HCT116 (cell line): ENCODE measurements at regions not wholly inside any gene's neighbourhood (a gene's known extent, or its start where the extent isn't known, plus 50 kb on each side); places are given as distances from the start of the nearest gene placed in this dataset.

Source experiments
- ATAC-seq: fragments of 200-7000 bp; cut with Tn5 transposase; 2 replicates; pipeline ENCODE4 v1.9.1; 2020; ENCODE audit warnings: mild to moderate bottlenecking, moderate library complexity
- BruUV-seq: library from RNA; stranded (reverse); fragments of 400-500 nt; replicated peaks from 2 replicates; lab custom pipeline; 2021; lab: Mats Ljungman, UMichigan
- CTCF ChIA-PET: fragments of 300-600 bp; sonication (Branson Sonifier 250); formaldehyde crosslinking; loops from one replicate; lab custom pipeline; 2021; ENCODE audit warnings: antibody characterized with exemption; lab: Charles Lee
- POLR2A ChIA-PET: fragments of 300-600, 350-600 bp; sonication (Branson Sonifier 250); formaldehyde crosslinking; loops from one replicate; lab custom pipeline; 2021; ENCODE audit warnings: antibody characterized with exemption; lab: Charles Lee
- RAD21 ChIA-PET, 2 experiments: fragments of 300-600 bp; sonication (Branson Sonifier 250); formaldehyde crosslinking; loops; one replicate each; lab custom pipeline; 2023; ENCODE audit warnings: low total read pairs in 2 of 2; ENCODE audit not compliant: uncharacterized antibody in 2 of 2, unreplicated experiment in 2 of 2, low non-redundant PET in 1 of 2; lab: Charles Lee
- DNase-seq: peaks from one replicate; pipeline ENCODE4 v3.0.0-alpha.2; 2010; ENCODE audit warnings: low read depth, low spot score
- H2AFZ ChIP-seq: fragments of 200-600 bp; shearing (Covaris generic), sonication (generic); 2 replicates; pipeline ENCODE4 v1.6.1; 2017; ENCODE audit warnings: low read depth, mixed run types, mixed read lengths, antibody characterized with exemption, low read length; ENCODE audit not compliant: poor library complexity, severe bottlenecking
- H3K27ac ChIP-seq: 2 replicates; pipeline ENCODE4 v1.5.1; 2012; ENCODE audit warnings: low read depth, low read length
- H3K27me3 ChIP-seq: fragments of 200-600 bp; sonication (generic); 2 replicates; pipeline ENCODE4 v1.6.1; 2016; ENCODE audit warnings: mixed run types, low read length, mixed read lengths; ENCODE audit not compliant: insufficient read depth
- H3K36me3 ChIP-seq, 2 experiments: fragments of 200-500 bp in 1 of 2; fragments of 200-600 bp in 1 of 2; sonication (Bioruptor generic) in 1 of 2; sonication (generic) in 1 of 2; 2 replicates each; pipeline versions ENCODE4 v1.5.1 to v1.6.1; 2014 to 2016; ENCODE audit warnings: low read length in 2 of 2, inconsistent platforms in 1 of 2, mixed read lengths in 1 of 2, mixed run types in 1 of 2; ENCODE audit not compliant: insufficient read depth in 2 of 2, control insufficient read depth in 1 of 2
- H3K4me1 ChIP-seq, 2 experiments: fragments of 200-600 bp in 1 of 2; sonication (generic) in 1 of 2; 2 replicates each; pipeline versions ENCODE4 v1.5.1 to v1.6.1; 2012 to 2017; ENCODE audit warnings: low read length in 2 of 2, inconsistent platforms in 1 of 2, mild to moderate bottlenecking in 1 of 2, mixed read lengths in 1 of 2, mixed run types in 1 of 2, moderate library complexity in 1 of 2; ENCODE audit not compliant: insufficient read depth in 2 of 2, control insufficient read depth in 1 of 2
- H3K4me2 ChIP-seq: fragments of 200-600 bp; sonication (generic); 2 replicates; pipeline ENCODE4 v1.6.1; 2017; ENCODE audit warnings: mixed run types, low read length, mixed read lengths
- H3K4me3 ChIP-seq, 2 experiments: fragments of 200-600 bp in 1 of 2; sonication (generic) in 1 of 2; replicated peaks in 1 of 2; 2 replicates each; pipeline ENCODE4 v1.5.1; 2011 to 2016; ENCODE audit warnings: low read length in 2 of 2, control low read depth in 1 of 2, low read depth in 1 of 2, mild to moderate bottlenecking in 1 of 2, mixed read lengths in 1 of 2, mixed run types in 1 of 2
- H3K79me2 ChIP-seq: fragments of 200-600 bp; sonication (generic); 2 replicates; pipeline ENCODE4 v1.6.1; 2017; ENCODE audit warnings: mild to moderate bottlenecking, mixed run types, low read length, moderate library complexity, mixed read lengths; ENCODE audit not compliant: insufficient read depth
- H3K9ac ChIP-seq: fragments of 200-600 bp; sonication (generic); 2 replicates; pipeline ENCODE4 v1.6.1; 2016; ENCODE audit warnings: low read length, mixed read lengths
- H3K9me2 ChIP-seq: fragments of 200-600 bp; sonication (generic), shearing (Covaris generic); 2 replicates; pipeline ENCODE4 v1.6.1; 2017; ENCODE audit warnings: mixed run types, mild to moderate bottlenecking, moderate library complexity; ENCODE audit not compliant: insufficient read depth
- H3K9me3 ChIP-seq, 2 experiments: fragments of 200-500 bp in 1 of 2; fragments of 200-600 bp in 1 of 2; sonication (Bioruptor generic) in 1 of 2; sonication (generic) in 1 of 2; 2 replicates each; pipeline ENCODE4 v1.6.1; 2014 to 2017; ENCODE audit warnings: low read length in 2 of 2, mixed read lengths in 2 of 2, inconsistent platforms in 1 of 2, low read depth in 1 of 2, mild to moderate bottlenecking in 1 of 2, mixed run types in 1 of 2, moderate library complexity in 1 of 2; ENCODE audit not compliant: control insufficient read depth in 1 of 2, insufficient read depth in 1 of 2
- H4K20me1 ChIP-seq: fragments of 200-600 bp; sonication (generic), shearing (Covaris generic); 2 replicates; pipeline ENCODE4 v1.6.1; 2017; ENCODE audit warnings: mixed run types, mild to moderate bottlenecking, moderate library complexity; ENCODE audit not compliant: insufficient read depth
- CBX3 ChIP-seq: IDR thresholded peaks from 2 replicates; pipeline ENCODE4 v1.6.1; 2012; ENCODE audit warnings: low read depth
- CEBPB ChIP-seq: IDR thresholded peaks from 2 replicates; pipeline ENCODE4 v1.6.1; 2012; ENCODE audit warnings: low read depth
- EGR1 ChIP-seq: IDR thresholded peaks from 2 replicates; pipeline ENCODE4 v1.6.1; 2012; ENCODE audit warnings: low read depth
- ELF1 ChIP-seq: IDR thresholded peaks from 2 replicates; pipeline ENCODE4 v1.6.1; 2012; ENCODE audit warnings: low read depth, borderline replicate concordance
- EZH2 ChIP-seq: fragments of 200-600 bp; sonication (generic); IDR thresholded peaks from 2 replicates; pipeline ENCODE4 v1.6.1; 2017; ENCODE audit warnings: antibody characterized with exemption, mixed run types
- POLR2A ChIP-seq: IDR thresholded peaks from 2 replicates; pipeline ENCODE4 v1.7.0; 2011; ENCODE audit warnings: borderline replicate concordance; ENCODE audit not compliant: insufficient read depth, insufficient read length; ENCODE audit errors: extremely low read depth
- POLR2AphosphoS5 ChIP-seq: IDR thresholded peaks from 2 replicates; pipeline ENCODE4 v1.6.1; 2011; ENCODE audit warnings: mild to moderate bottlenecking, low read depth, low read length, moderate library complexity
- SRF ChIP-seq: IDR thresholded peaks from 2 replicates; pipeline ENCODE4 v1.6.1; 2012; ENCODE audit warnings: low read depth
- TCF7L2 ChIP-seq: IDR thresholded peaks from 2 replicates; pipeline ENCODE4 v1.7.0; 2011; ENCODE audit warnings: borderline replicate concordance, inconsistent platforms; ENCODE audit not compliant: insufficient read depth, insufficient read length; ENCODE audit errors: extremely low read depth
- YY1 ChIP-seq: IDR thresholded peaks from 2 replicates; pipeline ENCODE4 v1.6.1; 2011; ENCODE audit warnings: low read length, low read depth, moderate library complexity, mild to moderate bottlenecking; ENCODE audit not compliant: insufficient replicate concordance; ENCODE audit errors: extremely low read depth
- ZFX ChIP-seq: fragments of 450-650 bp; IDR thresholded peaks from 2 replicates; pipeline ENCODE4 v1.6.1; 2017
- intact Hi-C: fragments of 100-400 bp; cut with micrococcal nuclease; formaldehyde crosslinking; loops from 2 replicates; pipeline ENCODE4 v1.10.0; 2022
- TF ChIP-seq, protein P1 (sequence below): IDR thresholded peaks from 2 replicates; pipeline ENCODE4 v1.6.1; 2012

DNA sequence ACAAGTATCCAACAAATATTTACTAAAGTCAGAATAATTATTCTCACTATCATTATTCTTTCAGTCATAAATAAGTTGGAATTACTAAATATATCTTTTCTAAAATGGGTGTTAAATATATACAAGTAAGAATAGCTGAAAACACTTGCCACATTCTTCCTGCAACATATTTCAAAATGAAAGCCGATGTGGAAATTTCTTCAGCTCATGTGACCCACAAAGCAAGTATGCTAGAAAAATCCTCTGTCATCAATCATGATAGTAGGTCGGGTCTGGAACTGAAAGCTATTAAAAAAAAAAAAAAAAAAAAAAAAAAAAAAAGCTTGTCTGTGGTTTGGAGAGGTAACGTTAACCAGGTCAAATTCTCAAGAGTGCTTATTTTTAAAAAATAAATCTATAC is 344.7 kb downstream of the NEBL start:
- no TSS peak for BruUV-seq
- H3K27ac ChIP-seq, result no peak overlapping the region

DNA sequence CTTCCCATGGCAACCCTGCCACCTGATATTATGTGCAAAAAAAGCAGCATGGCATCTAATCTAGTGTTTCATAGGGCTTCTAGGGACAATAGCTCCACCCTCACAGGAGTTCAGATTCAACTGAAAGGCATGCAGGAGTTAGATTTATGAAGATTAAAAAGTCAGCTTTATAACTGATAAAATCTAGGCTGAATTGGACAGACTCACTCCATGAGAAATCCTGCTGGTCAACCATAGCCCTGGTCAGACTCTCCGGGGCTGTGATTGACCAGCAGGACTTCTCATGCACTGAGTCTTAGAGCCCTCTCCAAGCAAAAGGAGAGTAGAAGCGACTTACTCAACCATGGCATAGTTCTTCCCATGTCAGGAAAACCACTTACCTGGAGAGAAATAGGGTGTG is 345.4 kb downstream of the NEBL start:
- no peak overlapping the region for H3K9ac ChIP-seq
- H3K9me3 ChIP-seq, result peaks cover 6 to 21% of the 10 kb centered on the region in 2 experiments; a peak in 2 of 4 replicates
- no peaks in the 10 kb centered on the region for H4K20me1 ChIP-seq
- ChIA-PET CTCF (no interaction called here), POLR2A (no interaction called here), RAD21 (no interaction called here)
- H3K4me3 ChIP-seq, result no peak overlapping the region
- no peaks in the 10 kb centered on the region for H3K27me3 ChIP-seq
- TF ChIP-seq, protein P1, sequence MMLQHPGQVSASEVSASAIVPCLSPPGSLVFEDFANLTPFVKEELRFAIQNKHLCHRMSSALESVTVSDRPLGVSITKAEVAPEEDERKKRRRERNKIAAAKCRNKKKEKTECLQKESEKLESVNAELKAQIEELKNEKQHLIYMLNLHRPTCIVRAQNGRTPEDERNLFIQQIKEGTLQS, result no peak
- TF ChIP-seq ELF1 (no peak), CBX3 (no peak), EZH2 (no peak), YY1 (no peak), POLR2AphosphoS5 (no peak), CEBPB (no peak), EGR1 (no peak), POLR2A (no peak), TCF7L2 (no peak), ZFX (no peak)
- no peak overlapping the region for H2AFZ ChIP-seq
- DNase-seq (no peak), ATAC-seq (no peak)
- H3K9me2 ChIP-seq, result no peaks in the 10 kb centered on the region
- H3K79me2 ChIP-seq, result no peaks in the 10 kb centered on the region
- intact Hi-C loops, result no loop called here
- no peak overlapping the region for H3K27ac ChIP-seq
- no peaks in the 10 kb centered on the region for H3K4me1 ChIP-seq
- no peak overlapping the region for H3K4me2 ChIP-seq
- H3K36me3 ChIP-seq, result no peaks in the 10 kb centered on the region
- BruUV-seq, result no TSS peak

More for the DNA sequence above, 344.7 kb downstream of the NEBL start:
- ATAC-seq (no peak), DNase-seq (no peak)
- no peaks in the 10 kb centered on the region for H3K4me1 ChIP-seq
- H3K27me3 ChIP-seq, result no peaks in the 10 kb centered on the region
- no peak for TF ChIP-seq ELF1
- TF ChIP-seq SRF, result no peak
- H2AFZ ChIP-seq, result no peak overlapping the region
- H3K4me2 ChIP-seq, result no peak overlapping the region
- intact Hi-C loops, result no loop called here
- H3K79me2 ChIP-seq, result no peaks in the 10 kb centered on the region
- ChIA-PET CTCF (no interaction called here), POLR2A (no interaction called here), RAD21 (interaction anchor here in 1 of 2 experiments (0.6 kb wide), 1 partner anchor 259 kb away, joined by 3 read pairs; no protein-coding TSS in a partner anchor)
- H3K36me3 ChIP-seq, result no peaks in the 10 kb centered on the region
- H3K9ac ChIP-seq, result no peak overlapping the region
- H3K9me3 ChIP-seq, result peaks cover 3 to 21% of the 10 kb centered on the region in 2 experiments; a peak in 2 of 4 replicates
- no peaks in the 10 kb centered on the region for H3K9me2 ChIP-seq
- no peak overlapping the region for H3K4me3 ChIP-seq
- H4K20me1 ChIP-seq, result no peaks in the 10 kb centered on the region
